ENCODE measurements at regions not wholly inside any gene's neighbourhood (a gene's known extent, or its start where the extent isn't known, plus 50 kb on each side); places are given as distances from the start of the nearest gene placed in this dataset.
"Not testable (repeated sequence)": the region's sequence is repeated elsewhere in the genome, so short reads cannot be mapped to it uniquely, and the experiment has no call there.

- DNase-seq: not testable (repeated sequence)
Observed at GRCh38 chr16:18263046-18263445, 73.5 kb downstream of the NPIPA8 start.

DNA sequence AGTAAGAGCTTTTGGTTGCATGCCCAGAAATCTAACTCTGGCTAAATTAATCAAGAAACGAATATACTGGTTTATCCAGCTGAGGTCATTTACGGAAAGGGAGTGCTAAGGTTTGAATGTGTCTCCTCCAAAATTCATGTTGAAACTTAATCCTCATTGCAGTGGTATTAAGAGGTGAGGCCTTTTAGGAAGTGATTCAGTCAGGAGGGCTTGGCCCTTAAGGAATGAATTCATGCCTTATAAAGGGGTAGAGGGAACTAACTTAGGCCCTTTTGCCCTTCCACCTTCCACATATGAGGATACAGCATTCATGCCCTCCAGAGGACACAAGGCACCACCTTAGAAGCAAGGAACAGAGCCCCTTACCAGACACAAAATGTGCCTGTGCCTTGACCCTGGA lies 74.7 kb downstream of the NPIPA8 start:
- DNase-seq: not testable (repeated sequence)

GRCh38 chr16:18259496-18260176 lies 76.9 kb downstream of the NPIPA8 start:
- DNase-seq: not testable (repeated sequence)

- not testable (repeated sequence) for DNase-seq
Observed at GRCh38 chr16:18252943-18253342, 83.6 kb downstream of the NPIPA8 start.

- not testable (repeated sequence) for DNase-seq
Observed at GRCh38 chr16:18230505-18230904, 106.0 kb downstream of the NPIPA8 start.

DNA sequence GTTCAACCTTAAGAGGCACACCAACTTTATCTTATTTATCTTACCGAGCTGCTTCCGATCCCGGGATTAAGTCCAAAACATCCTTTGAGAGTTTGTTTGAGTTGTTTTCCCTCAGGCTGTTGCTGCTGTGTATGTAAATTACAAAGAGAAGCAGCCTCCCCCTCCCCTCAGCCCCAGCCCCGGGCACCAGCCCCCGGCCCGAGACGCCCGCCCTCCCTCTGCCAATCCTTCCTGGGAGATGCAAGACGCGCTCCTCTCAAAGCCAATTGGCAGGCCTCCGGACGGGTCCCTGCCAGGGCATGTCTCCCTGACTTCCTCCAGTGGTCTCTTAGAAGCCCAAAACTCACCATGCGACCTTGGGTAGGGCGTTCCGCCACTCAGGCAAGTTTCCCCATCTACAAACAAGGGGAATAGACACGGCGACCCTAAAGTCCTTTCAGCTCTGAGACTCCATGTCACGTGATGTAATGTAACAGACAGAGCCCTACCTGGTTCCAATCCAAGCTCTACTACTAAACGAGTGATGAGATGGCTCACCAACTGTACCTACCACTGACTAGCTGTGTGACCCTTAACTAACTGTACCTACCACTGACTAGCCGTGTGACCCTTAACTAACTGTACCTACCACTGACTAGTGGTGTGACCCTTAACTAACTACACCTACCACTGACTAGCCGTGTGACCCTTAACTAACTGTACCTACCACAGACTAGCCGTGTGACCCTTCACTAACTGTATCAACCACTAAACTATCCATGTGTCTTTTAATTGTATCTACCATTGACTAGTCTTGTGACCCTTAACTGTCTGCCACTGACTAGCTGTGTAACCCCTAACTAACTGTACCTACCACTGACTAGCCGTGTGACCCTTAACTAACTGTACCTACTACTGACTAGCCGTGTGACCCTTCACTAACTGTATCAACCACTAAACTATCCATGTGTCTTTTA lies 114.2 kb downstream of the NPIPA8 start:
- not testable (repeated sequence) for DNase-seq

DNA sequence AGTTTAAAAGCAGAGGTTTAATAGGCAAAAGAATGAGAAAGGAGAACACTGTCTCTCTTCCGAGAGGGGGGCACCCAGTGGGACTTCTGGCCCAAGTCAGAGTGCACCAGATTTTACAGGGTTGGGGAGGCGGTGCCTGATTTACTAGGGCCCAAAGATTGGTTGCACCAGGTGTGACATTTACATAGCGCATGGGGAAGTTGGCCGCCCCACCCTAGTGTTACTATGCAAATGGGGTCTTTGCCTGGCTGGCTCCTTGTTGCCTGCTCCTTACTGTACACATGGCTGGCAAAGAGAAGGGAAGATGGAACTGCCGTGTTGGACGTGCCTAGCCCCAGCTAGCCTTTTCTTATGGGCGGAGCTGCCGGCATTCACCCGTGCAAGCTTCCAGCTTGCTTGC lies 118.8 kb downstream of the NPIPA8 start:
- DNase-seq: not testable (repeated sequence)

DNA sequence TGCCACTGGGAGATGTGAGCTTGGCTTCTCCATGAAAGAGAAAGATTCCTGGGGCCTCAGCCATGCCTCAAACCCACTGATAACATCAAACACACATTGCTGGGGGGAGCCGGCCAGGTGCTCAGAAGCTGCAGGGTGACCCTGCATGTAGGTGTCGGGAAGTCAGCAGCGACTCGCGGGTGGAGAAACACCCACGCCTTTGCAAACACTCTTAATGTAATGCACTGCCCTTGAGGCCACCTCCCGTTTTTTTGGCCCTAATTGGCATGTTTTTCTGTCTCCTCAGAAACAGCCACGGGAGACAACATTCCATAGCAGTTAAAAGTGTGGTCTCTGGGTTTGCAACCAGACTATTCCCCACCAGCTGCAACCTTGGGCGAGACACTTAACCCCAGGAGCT lies 119.7 kb downstream of the NPIPA8 start:
- DNase-seq: not testable (repeated sequence)

DNA sequence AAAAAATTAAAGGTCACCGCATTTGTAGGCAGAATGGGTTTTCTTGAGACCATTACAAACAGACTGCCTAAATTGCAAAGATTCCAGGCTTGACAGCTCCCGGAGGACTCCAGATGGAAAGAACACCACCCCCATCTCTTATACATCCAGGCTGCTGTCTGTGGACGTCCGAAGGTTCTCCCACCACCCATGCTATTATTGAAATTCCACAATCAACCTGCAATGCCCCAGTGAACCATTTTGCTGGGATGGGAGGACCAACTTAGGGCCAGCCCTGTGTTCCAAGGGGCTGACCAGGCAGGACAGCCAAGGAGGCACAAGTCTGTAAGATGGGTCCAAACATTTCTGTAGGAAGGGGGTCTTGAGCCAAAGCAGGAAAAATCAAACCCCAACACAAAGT lies 122.7 kb downstream of the NPIPA8 start:
- not testable (repeated sequence) for DNase-seq

- DNase-seq: not testable (repeated sequence)
Observed at GRCh38 chr16:18211505-18211904, 125.0 kb downstream of the NPIPA8 start.

DNA sequence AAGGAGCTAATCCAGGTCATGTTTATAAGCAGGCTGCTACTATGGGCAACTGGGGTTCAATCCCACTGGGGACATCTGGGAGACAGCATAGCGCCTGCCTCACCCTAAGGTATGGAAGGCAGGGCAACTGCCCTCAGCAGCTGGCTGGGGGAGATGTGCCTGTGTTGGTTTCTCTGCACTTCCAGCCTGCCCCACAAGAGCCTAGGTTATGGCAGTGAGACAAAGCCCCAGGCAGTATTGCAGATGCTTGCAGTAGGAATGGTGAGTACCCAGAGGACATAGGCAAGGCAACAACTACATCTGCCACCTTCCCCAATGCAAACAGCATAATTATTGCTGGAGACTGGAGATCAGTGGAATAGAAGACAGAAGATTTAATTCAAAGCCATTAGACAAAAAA lies 131.8 kb downstream of the NPIPA8 start:
- not testable (repeated sequence) for DNase-seq

DNA sequence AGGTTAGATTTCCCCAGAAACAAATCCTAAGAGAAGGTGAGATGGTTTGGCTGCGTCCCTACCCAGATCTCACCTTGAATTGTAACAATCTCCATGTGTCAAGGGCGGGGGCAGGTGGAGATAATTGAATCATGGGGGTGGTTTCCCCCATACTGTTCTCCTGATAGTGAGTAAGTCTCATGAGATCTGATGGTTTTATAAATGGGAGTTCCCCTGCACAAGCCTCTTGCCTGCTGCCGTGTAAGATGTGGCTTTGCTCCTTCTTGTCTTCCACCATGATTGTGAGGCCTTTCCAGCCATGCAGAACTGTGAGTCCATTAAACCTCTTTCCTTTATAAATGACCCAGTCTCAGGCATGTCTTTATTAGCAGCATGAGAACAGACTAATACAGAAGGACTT lies 132.2 kb downstream of the NPIPA8 start:
- not testable (repeated sequence) for DNase-seq

DNA sequence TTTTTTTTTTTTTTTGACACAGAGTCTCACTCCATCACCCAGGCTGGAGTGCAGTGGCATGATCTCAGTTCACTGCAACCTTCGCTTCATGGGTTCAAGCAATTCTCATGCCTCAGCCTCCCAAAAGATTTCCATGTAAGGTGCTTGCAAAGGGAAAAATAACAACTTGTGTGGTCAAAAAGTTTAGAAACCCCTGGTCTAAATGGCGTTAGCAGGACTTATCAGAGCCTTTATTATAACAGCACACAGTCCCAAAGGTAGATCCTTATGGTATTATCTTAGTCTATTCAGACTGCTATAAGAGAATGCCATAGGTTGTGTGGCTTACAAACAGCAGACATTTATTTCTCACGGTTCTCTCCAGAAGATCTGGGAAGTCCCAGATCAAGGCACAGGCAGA lies 135.0 kb downstream of the NPIPA8 start:
- not testable (repeated sequence) for DNase-seq

GRCh38 chr16:18192389-18192788 lies 144.1 kb downstream of the NPIPA8 start:
- DNase-seq: not testable (repeated sequence)

GRCh38 chr16:18190179-18190578 lies 146.4 kb downstream of the NPIPA8 start:
- not testable (repeated sequence) for DNase-seq

DNA sequence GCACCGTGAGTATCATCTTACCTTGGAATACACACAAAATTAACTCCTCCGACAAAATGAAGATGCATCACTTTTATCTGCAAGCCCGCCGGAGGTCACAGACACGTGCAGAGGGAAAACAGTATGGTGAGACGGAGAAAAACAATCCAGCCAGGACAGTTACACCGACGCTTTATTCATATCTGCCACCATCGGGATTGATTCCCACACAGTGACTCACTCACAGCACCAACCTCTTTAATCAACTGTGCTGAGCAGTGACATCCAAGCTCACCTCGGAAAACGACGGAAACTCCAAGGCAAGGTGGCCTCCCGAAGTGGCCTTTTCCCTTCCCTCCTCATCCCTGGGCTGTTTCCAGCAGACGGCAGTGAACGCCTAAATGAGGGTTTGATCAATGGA lies 151.8 kb downstream of the NPIPA8 start:
- DNase-seq: not testable (repeated sequence)

DNA sequence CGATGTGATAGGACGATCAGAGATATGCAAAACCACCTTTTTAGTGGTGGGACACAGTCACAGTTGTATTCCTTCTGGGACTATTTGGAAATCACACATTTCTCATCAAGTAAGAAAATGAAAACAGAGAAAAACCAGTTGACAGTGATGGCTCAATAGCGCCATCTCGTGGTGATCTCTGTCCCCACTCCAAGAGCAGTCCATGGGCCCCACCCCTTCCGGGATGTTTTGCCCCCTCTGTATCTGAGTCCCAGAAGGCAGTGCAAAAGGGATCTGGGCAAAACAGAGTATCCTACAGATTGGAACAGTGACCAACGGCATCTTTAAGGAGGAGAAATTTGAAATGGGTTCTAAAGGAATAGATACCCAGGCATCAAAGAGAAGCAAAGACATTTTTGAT lies 155.5 kb downstream of the NPIPA8 start:
- DNase-seq: not testable (repeated sequence)

DNA sequence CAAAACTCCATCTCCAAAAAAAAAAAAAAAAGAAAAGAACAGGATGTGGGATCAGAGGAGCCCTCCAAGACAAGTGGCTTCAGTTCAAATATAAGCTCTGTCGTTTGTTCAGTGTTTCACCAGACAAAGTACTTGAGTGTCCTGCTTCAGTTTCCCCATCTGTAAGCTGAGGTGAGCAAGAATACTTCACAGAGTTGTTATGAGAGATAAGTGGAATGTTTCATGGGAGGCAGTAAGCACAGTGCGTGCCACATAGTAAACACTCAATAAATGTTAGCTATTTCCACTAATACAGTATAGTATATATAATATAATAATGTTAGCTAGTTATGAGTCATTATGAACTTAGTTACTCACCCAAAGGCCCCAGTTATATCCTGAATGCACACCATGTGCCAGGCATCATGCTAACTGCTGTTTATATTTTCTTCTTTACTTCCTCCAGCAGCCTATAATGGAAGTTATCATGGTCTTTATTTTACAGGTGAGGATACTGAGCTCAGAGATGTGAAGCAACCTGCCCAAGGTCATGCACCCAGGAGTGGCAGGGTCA lies 162.5 kb downstream of the NPIPA8 start:
- DNase-seq: not testable (repeated sequence)

GRCh38 chr16:18162293-18162692 lies 174.2 kb downstream of the NPIPA8 start:
- not testable (repeated sequence) for DNase-seq

DNA sequence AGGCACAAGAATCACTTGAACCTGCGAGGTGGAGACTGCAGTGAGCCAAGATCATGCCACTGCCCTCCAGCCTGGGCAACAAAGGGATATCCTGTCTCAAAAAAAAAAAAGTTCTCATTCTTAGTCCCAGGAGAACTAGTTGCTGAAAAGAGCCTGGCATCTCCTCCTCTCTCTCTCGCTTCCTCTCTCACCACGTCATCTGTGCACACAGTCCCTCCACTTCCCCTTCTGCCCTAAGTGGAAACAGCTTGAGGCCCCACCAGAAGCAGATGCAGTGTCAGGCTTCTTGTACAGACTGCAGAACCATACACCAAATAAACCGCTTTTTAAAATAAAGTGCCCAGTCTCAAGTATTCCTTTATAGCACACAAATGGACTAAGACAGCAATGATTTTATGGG lies 175.3 kb downstream of the NPIPA8 start:
- DNase-seq: not testable (repeated sequence)

GRCh38 chr16:18159185-18159584 lies 177.4 kb downstream of the NPIPA8 start:
- not testable (repeated sequence) for DNase-seq

DNA sequence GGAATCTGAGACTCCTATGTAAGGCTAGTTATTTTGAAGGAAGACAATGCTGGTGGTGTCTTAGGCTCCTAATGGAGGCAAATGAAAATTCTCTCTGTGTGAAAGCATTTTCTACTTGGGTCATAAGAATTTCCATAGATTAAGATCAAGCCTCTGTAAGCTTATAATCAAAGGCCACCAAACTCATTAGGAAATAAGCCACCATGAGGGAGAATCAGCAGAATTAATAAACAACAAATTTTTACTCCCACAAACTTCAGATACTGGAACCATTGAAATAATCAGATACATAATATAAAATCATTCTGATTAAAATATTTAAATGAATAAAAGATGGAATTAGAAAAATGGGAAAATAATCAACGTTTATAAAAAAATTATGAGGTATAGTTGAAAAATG lies 178.7 kb downstream of the NPIPA8 start:
- not testable (repeated sequence) for DNase-seq

DNA sequence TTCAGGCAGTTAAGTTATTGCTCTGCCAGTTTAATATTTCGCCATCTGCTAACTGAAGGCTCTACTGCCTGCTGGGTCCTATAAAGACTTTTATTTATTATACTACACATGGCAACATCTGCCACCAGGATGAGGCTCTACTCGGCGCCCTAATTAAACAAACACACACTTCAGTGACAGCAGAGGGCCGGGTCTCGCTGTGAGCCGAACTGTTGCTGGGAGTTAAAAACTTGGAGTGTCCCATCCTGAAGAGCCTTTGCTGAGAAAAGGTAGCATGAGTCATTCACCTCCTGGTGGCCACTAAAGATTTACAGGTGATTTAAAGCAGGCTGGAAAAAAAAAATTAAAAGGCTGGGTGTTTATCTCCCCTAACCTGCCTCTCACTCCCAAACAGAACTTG lies 183.7 kb downstream of the NPIPA8 start:
- not testable (repeated sequence) for DNase-seq

Measured in stimulated activated CD4-positive, alpha-beta T cell treated with anti-CD3 and anti-CD28 coated beads, Interleukin-15, amount 100 ng/mL, for 24 hours (primary cell).